ENCODE measurements at regions not wholly inside any gene's neighbourhood (a gene's known extent, or its start where the extent isn't known, plus 50 kb on each side); places are given as distances from the start of the nearest gene placed in this dataset.

DNA sequence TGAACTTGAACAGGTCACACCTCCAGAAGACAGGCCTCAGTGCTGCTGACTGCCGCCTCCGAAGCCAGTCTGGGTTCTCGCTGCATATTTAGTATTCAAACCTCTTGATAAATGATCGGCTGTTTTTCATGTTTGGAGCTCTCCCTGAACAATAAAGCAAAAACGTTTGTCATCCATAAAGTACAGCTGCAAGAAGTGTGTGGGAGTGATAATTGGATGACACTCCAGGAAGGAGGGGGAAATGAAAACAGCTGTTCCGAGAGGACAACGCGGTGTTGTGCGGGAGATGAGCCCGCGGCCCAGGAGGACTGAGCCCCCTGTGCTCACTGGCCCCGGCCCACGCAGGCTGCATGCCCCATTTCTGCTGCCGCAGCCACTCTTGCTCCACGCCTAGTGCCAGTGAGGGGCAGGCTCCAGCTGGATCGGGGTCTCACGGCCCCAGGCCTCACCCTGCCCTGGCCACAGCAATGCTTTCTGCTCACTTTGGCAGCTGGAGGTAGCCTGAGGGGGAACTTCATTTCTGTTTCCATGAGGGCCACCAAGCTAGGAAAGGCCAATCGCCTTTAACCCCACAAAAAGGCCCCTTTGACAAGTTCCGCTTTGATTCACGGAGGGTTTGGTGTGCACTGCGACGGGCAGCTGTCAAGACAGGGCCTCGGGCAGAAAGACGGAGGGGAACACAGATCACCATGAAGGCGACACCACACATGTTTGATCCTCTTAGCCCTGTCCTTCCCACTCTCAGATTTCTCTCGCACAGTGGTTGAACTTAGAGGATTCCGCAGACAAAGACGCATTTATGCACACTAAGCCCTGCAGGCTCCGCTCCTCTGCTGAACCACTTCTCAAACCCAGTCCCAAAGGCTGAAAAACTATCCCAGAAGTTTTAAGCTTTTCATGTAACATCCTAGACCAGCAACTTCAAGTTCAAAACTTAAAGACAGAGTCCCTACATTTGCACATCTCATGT lies 537.6 kb downstream of the EFNB2 start:
- peak in 3 of 4 donors; percentile 44 to 52 (median 51) for DNase-seq (ENCODE audit: low read depth in 4 of 4, low spot score in 3 of 4)

DNA sequence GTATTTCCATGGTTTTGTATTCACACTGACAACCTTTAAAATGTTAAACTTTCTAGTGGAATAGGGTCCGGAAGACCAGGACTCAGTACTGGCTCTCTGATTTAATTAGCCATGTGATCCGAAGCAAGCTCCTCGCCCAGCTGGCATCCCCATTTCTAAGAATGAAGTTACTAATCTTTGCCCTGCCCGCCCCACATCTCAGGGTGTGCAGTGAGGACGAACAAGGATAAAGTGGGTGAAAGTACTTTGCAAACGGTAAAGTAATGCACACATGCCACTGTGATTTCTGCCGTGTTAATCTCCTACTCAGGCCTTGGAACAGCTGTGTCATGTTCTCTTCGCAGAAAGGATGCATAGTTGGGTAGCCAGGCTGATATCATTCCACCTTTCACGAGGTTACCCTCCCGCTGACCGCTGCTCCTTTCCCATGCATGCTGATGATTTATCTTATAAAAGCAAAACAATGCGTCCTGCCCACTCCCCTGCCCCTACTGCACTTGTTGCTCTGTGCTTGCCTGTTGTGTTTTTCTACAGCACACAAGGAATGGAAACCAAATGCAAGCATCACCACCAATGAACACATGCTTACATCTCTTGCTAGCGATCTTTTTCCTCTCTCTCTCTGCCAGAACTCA lies 539.0 kb downstream of the EFNB2 start:
- DNase-seq (ENCODE audit: low read depth in 4 of 4, low spot score in 3 of 4) = no peak

DNA sequence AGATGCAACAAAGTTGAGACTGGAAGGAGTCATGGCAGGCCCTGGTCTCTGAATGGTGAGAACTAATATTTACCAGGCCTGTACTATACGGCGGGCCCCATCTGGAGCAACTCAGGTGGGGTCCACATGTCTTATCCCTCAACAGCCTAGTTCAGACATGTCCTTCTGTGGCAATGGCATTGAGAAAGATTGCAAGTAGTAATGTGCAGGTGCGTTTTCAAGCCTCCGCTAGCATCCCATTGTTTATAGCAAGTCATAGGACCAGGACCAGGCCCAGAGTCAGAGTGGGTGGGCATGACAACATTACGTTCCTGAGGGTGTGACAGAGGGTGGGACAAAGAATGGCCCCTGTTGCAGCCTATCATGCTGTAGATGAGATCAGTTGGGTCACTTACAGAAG lies 541.1 kb downstream of the EFNB2 start:
- DNase-seq (ENCODE audit: low read depth in 4 of 4, low spot score in 3 of 4) = no peak

GRCh38 chr13:105991622-105992277 lies 543.7 kb downstream of the EFNB2 start:
- no peak for DNase-seq (ENCODE audit: low read depth in 4 of 4, low spot score in 3 of 4)

DNA sequence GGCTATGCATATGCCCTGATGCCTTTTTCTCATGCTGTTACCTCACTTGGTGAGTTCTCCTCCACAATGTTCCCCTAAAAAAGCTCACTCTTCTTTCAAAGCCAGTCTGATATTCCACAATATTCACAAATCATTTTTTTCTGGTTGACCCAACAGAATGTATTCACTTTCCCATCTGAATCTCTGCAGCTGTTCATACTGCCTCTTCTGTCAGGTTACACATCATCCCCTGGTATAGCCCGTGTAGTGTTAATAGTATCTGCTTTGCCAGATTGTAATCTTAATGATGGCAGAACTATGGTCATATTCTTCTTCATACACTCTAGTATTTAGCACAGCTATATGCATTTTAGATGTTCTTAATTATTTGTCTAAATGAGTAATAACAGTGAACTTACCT lies 544.3 kb downstream of the EFNB2 start:
- no peak for DNase-seq (ENCODE audit: low read depth in 4 of 4, low spot score in 3 of 4)

DNA sequence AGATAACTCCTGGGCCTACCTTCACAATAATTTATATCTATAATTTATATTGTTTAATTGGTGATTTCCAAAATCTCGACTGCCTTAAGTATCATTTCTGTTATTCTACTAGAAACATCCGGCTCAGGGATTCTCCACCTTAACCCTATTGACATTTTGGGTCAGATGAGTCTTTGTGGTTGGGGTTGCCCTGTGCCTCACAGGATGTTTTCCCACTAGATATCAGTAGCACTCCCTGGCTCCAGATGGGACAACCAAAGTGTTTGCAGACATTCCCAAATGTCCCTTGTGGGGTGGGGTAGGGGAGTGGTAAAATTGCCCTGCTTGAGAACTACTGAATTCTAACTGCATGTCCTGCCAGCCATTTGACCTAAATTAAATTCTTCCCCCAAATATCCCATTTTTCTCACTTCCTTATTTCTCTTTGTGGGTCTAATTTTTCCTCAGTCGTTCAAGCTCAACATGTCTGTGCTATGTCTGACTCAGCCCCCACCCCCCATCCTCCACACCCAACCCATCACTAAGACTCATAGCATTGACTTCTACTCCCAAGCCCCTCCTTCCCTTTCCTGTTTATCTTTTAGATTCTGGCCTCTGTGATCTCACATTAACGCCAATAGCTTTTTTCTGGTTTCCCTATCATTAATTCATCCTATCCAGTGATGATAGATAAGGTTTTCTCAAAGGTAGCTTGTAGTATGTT lies 545.1 kb downstream of the EFNB2 start:
- DNase-seq (ENCODE audit: low read depth in 4 of 4, low spot score in 3 of 4) = no peak

GRCh38 chr13:105984646-105985045 lies 550.8 kb downstream of the EFNB2 start:
- DNase-seq (ENCODE audit: low read depth in 4 of 4, low spot score in 3 of 4) = no peak

- DNase-seq (ENCODE audit: low read depth in 4 of 4, low spot score in 3 of 4) = no peak
Measured at GRCh38 chr13:105984236-105984635, 551.2 kb downstream of the EFNB2 start.

- no peak for DNase-seq (ENCODE audit: low read depth in 4 of 4, low spot score in 3 of 4)
Measured at GRCh38 chr13:105982219-105982930, 553.1 kb downstream of the EFNB2 start.

DNA sequence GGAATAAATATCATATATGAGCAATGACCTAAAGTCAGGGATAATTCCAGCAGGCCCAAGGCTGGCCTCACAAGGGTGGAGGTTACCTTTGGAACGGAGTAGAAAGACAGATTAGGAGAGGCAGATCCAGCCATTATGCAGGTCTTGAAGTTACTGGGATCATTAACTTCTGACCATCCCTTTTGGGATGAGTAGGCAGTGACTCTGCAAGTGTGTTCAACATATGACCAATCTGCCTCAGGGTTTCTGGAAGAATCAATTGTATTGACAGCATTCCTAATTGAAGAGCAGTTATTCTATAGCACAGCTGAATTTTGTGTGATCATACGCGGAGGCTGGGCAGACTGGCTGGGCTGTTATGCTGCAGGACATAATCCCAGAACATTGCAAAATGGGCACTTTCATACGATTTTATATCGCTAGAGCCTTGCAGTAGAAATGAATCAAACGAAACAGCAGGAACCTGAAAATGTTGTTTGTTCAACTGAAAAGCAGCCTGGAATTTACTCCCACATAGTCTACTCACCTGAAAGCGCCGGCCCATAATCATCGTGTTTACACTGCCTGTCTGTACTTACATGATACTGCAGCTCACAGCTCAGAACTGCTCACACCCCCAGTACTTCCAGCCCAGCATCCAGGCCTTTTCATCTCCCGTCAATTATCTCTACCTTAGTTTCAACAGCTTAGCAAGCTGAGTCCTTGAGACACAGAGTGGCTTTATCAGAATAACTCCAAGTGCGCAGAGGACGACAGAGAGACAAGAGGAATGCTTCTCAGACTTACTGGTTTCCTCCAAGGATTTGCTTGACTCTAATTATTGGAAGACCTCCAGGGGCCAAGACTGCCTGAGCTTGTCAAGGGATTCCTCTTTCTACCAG lies 556.1 kb downstream of the EFNB2 start:
- no peak for DNase-seq (ENCODE audit: low read depth in 4 of 4, low spot score in 3 of 4)

DNA sequence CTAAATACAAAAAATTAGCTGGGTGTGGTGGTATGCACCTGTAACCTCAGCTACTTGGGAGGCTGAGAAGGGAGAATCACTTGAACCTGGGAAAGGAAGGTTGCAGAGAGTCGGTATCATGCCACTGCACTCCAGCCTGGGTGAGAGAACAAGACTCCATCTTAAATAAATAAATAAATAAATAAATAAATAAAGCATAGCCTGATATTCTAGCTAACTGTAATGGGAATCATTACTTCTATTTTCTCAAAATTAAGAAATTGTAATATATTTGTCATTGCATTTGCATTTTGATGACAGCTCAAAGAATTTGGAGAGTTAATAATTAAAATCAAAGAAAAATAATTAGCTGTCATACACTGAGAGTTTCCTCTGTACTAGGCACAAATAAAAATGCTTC lies 561.1 kb downstream of the EFNB2 start:
- no peak for DNase-seq (ENCODE audit: low read depth in 4 of 4, low spot score in 3 of 4)

DNA sequence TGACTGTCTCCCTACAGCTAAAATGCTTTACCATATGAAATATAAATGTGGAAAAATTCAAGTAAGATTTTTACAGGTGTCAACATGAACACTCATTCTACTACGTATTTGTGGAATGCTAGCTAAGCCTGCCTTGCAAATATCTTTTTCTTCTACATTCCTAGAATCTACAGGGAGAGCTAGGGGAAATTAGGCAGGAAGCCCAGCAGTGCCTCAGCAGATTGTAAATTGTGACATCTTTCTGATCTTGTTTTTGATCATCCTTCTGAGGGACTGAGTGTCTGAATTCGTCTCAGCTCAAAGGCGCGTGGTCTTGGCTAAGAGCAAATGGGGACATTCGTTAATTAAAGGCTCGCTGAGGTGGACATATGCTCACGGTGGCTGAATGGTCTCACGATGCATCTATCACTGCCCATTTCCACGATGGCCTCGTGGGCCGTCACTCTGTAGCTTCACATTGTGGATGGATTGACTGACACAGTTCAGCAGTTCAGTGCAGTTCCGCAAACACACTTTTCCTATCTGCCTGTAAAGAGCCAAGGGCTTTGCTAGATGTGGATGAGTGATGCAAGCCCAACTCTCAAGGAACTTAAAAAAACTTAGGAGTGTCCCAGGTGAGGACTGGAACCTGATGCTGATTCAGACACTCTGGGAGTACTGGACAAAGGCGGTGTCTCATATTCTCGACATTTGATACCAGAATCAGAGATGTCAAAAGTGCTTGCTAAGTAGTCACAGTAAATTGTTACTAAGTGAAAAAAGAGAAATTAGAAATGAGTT lies 562.5 kb downstream of the EFNB2 start:
- no peak for DNase-seq (ENCODE audit: low read depth in 4 of 4, low spot score in 3 of 4)

DNA sequence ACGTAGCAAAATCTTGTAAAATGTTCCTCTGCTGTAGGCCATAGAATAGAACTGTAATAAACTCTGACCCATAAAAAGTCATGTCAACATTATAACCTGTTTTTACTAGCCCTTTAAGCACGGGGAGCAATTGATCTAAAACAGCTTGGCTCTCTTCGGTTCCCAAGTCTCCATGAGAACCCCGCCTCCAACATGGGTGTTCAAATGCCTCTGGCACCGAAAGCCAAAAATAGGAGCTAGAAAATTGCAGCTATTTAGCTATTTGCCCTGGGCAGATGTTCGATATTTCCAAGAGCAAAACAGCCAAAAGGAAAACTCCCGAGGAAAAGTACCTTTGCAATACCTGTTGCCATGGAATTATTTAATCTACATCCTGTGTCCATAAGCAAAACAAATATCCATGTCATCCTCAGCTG lies 563.1 kb downstream of the EFNB2 start:
- DNase-seq (ENCODE audit: low read depth in 4 of 4, low spot score in 3 of 4) = no peak

- DNase-seq (ENCODE audit: low read depth in 4 of 4, low spot score in 3 of 4) = no peak
Measured at GRCh38 chr13:105971738-105972137, 563.7 kb downstream of the EFNB2 start.

DNA sequence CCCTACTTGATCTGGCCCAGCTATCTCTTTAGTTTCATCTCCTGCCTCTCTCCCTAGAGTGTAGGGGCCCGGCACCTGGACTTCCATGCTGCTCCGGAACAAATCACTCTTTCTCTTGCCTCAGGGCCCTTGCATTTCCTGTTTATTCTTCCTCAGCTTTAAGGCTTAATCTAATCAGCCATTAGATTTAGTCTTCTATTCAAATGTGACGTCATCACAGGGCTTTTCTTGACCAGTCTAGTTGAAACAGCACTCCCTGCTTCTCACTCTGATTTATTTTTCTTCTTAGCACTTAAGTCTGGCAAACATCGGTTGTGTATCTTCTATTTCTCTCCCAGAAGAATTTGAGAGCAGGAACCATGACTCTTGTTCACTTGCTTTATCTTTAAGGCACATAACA lies 564.1 kb downstream of the EFNB2 start:
- no peak for DNase-seq (ENCODE audit: low read depth in 4 of 4, low spot score in 3 of 4)

DNA sequence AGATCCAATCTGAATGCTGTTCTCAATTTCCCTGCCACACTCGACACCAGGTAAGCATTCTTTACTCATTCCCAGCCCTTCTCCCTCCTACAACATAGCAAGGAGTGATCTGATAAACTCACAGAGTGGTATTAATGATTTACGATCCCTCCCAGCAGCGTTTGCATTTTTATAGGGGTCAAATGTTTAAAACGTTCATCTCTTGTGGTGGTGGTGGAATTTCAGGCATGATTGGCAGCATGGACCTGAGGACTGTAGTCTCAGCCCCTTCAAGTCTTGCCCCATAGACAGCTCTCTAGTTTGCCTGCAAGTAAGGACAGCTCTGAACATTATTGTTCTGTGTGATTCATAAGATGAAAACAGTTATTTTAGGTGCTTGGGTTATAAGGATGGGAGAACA lies 565.7 kb downstream of the EFNB2 start:
- DNase-seq (ENCODE audit: low read depth in 4 of 4, low spot score in 3 of 4) = peak in 2 of 4 donors; percentile 54 to 65

DNA sequence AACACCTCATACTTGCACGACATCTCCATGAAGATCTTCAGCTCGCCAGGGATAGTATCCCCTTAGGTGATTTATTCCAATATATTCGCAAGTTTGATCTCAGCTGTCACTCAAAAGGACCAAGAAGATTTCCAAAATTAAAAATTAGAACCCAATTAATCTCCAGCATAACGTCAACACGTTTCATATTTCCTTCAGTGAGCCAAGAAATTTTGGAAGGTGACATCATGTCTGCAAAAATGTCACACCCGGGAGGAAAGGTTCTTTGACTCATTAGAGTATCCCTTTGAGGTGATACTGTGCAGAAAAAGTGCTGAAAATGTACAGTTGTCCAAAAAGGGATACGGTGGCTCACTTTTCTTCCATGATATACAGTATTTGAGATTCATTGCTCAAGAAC lies 569.6 kb downstream of the EFNB2 start:
- DNase-seq (ENCODE audit: low read depth in 4 of 4, low spot score in 3 of 4) = no peak

GRCh38 chr13:105962080-105962479 lies 573.4 kb downstream of the EFNB2 start:
- no peak for DNase-seq (ENCODE audit: low read depth in 4 of 4, low spot score in 3 of 4)
